UCSD-AML1 (cell line): ENCODE measurements at regions not wholly inside any gene's neighbourhood (a gene's known extent, or its start where the extent isn't known, plus 50 kb on each side); places are given as distances from the start of the nearest gene placed in this dataset.
"Not testable (repeated sequence)": the region's sequence is repeated elsewhere in the genome, so short reads cannot be mapped to it uniquely, and the experiment has no call there.

ENCODE experiments used
- DNase-seq: peaks from one replicate; lab custom pipeline; 2025; ENCODE audit not compliant: unreplicated experiment; lab: John Stamatoyannopoulos, UW

GRCh38 chr2:187002242-187002641, 153.3 kb upstream of the ZSWIM2 start:
- no peak for DNase-seq

- no peak for DNase-seq
These were observed 152.3 kb upstream of the ZSWIM2 start for GRCh38 chr2:187001248-187001647.

- no peak for DNase-seq
These were observed 146.1 kb upstream of the ZSWIM2 start for GRCh38 chr2:186995092-186995491.

- no peak for DNase-seq
These were observed 143.6 kb upstream of the ZSWIM2 start for GRCh38 chr2:186992597-186992996.

GRCh38 chr2:186991766-186992417, 142.9 kb upstream of the ZSWIM2 start:
- DNase-seq: no peak

GRCh38 chr2:186984966-186985365, 136.0 kb upstream of the ZSWIM2 start:
- DNase-seq: no peak

- no peak for DNase-seq
These were observed 135.5 kb upstream of the ZSWIM2 start for GRCh38 chr2:186984481-186984880.

DNA sequence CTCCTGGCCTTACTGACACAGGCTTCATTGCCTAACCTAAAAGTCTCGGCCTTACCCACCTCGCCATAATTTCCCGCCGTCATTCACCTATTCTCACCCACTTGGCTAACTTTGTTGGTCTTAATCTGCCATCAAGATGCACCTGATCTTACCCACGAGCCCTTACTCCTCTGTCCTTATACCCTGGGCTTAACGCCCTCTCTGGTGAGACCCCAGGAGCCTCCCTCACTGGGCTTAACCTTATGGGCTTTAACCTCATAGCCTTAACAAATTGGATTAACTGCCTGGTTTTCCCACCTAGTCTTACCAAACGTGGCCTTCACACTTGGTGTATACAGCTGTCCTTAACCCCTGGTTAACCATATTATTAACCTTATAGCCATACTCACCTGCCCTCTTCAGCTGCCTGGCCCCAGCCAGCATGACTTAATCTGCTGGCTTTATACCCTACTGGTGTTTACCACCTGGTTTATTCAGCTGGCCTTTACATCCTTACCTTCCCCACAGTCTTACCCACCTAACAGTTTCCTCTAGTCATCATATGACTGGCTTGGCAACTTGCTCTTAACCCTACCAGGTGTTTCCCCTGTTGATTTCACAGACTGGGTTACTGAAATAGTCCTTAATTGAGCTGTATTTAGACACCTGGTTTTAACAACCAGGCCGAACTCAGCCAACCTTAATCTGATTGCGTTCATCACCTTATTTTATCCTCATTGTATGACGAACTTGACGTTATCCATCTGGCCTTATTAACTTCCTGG, 132.0 kb upstream of the ZSWIM2 start:
- DNase-seq: no peak

- DNase-seq: no peak
These were observed 131.1 kb upstream of the ZSWIM2 start for GRCh38 chr2:186980117-186980442.

DNA sequence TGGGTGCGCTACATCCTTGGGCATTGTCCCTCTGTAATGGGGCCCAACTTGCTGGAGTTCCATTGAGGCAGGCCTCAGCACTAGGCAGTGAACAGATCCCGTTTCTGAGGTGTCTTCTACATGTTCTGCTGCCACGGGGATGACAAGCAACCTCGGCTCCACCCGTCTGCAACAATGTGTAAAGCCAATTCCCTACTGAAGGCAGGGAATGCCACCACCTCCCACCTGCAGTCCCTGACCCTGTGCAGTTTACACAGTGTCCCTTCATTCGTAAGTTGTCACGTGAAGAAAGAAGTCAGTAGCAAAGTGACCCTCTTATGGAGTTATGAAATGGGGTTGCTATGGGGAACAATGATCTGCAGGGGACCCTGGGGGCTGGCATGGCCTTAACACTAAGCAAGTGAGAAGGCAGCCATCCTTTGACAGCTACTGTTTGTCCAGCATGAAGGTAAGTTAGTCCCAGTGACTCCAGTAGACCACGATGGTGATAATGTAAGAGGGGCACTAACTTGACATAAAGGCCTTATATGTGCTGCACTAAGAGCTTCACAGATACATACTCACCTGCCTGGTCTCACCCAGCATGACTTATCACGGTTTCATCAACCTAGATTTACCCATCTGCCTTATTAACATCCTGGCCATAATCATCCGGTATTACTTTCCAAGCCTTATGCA, 130.6 kb upstream of the ZSWIM2 start:
- DNase-seq: no peak

DNA sequence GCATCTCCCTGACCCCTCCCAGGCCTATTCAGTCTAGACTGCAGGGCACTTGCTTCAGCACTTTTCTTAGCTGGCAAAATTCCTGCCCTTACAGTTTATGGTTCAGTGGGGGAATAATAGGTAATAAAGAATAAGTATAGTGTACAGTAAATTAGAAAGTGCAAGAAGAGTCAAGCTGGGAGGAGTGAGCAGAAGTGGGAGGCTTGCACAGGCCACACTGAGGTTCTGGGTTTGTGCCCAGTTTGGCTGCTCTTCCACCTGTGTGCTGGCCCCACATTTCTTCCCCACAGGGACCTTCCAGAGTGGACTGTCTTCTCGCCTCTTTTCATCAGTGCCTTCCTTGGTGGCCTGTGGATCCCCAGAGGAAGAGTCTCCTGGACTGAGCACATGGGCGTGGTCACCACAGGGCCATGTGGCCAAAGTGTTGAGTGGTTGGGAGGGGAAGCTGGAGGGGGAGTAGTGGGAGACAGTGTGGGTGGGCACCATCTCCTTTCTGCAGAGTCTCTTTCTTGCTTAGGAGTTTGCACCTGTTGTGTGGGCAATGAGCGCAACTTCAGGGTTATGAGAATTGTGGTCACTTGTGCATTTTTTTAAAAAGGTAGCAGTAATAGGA, 128.6 kb upstream of the ZSWIM2 start:
- DNase-seq: no peak

DNA sequence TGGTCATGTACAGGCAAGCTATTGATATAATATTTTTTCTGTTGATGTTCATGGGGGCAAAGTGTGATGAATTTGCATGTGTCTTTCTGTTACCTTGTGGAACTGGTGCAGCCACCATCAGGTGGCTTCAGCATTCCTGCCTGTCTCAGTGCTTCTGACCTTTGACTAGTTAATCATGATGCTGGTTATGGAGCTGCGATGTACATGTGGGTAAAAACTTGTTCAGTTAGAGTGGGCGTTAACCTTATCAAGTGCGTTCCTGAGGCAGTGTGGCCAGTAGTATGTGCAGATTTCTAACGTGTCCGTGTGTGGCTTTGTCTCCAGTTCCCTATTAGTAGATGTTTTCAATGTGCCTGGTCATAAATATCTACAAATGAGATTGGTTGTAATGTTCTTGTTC, 127.4 kb upstream of the ZSWIM2 start:
- no peak for DNase-seq

DNA sequence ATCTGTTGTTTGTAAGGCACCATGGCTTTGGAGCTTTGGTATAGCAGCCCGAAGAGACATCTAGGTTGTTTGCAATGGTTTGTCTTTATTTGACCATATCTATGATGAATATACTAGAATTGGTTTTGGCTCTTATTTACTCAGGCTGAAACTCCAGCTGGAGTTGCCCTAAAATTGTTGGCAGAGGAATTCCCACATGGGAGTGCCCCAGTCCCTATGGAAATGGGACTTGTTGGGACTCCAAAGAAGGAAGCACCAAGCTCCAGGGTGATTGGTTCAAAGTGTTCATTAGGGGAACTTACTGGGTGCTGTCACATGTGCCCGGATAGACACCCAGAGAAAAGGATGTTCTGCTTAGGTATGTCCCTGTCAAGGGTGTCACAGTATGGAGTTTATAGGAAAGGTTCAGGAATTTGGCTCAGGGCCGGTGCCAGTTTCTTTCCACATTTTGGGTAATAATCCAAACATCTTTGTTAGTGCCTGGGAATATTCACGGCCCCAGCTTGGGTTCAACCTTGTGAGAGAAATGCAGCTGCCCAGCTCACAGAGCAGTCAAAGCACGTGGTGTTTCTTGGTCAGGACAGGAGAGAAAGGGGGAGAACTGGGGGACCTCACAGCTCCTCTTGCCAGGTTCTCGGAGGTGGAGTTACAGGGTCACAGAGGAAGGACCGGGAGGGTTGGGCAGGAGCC, 123.5 kb upstream of the ZSWIM2 start:
- DNase-seq: no peak

GRCh38 chr2:186968277-186968676, 119.3 kb upstream of the ZSWIM2 start:
- no peak for DNase-seq

DNA sequence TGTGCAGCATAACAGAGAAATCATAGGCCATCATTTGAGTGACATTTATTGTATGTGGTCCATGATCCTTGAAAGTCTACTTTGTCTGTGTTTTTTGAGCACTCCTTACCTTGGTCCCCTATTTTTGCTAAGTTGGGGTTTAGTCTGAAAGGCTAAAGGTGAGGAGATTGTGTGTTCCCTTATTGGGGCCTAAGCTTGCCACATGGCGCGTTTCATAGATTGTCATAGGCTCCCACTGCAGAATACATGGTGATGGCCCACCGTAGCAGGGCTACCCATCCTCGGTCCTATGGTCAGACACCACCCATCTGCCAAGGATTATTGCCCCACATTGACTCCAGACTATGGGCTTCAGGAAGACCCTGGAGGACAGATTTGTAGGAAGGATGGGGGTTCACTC, 117.0 kb upstream of the ZSWIM2 start:
- DNase-seq: no peak

- DNase-seq: no peak
These were observed 113.2 kb upstream of the ZSWIM2 start for GRCh38 chr2:186962085-186962747.

DNA sequence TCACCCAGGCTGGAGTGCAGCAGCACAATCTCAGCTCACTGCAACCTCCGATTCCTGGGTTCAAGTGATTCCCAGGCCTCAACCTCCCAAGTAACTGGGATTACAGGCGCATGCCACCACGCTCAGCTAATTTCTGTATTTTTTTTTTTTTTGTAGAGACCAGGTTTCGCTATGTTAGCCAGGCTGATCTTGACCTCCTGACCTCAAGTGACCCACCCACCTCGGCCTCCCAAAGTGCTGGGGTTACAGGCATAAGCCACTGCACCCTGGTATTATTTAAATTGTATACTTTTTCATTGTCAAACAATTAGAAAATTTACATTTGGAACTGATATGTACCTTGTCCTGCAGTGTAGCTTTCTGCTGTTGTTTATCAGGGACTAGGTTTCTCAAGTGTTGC, 111.3 kb upstream of the ZSWIM2 start:
- not testable (repeated sequence) for DNase-seq

- no peak for DNase-seq
These were observed 110.5 kb upstream of the ZSWIM2 start for GRCh38 chr2:186959486-186959885.

DNA sequence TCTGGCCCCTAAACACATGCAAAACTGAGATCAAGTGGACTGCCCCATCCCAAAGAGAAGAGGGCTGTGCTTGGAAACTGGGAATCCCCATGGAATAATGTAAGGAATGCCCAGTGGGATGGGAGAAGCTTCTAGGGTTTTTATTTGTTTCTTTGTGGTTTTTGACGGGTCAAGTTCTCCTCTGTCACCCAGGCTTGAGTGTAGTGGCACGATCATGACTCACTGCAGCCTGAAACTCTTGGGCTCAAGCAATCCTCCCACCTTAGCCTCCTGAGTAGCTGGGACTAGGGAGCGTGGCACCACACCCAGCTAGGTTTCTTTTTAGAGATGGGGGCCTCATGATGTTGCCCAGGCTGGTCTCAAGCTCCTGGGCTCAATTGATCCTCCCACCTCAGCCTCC, 101.7 kb upstream of the ZSWIM2 start:
- peak; percentile 7 for DNase-seq

- DNase-seq: peak; percentile 5
These were observed 100.8 kb upstream of the ZSWIM2 start for GRCh38 chr2:186949726-186950256.

- DNase-seq: no peak
These were observed 98.5 kb upstream of the ZSWIM2 start for GRCh38 chr2:186947516-186947915.
